ENCODE measurements at regions not wholly inside any gene's neighbourhood (a gene's known extent, or its start where the extent isn't known, plus 50 kb on each side); places are given as distances from the start of the nearest gene placed in this dataset.
"Not testable (repeated sequence)": the region's sequence is repeated elsewhere in the genome, so short reads cannot be mapped to it uniquely, and the experiment has no call there.

- whole genome bisulfite sequencing, 2 donors, result 59 to 67% methylated on average over 3 of the region's 3 CpGs
- no peaks in the 10 kb centered on the region for H3K27me3 ChIP-seq
- no peaks in the 10 kb centered on the region for H3K4me1 ChIP-seq
- H3K27ac ChIP-seq, result no peak overlapping the region
- DNase-seq, result no peak
- TF ChIP-seq POLR2AphosphoS5 (IDR thresholded peaks at IDR 0.05), result no peak
- TF ChIP-seq EP300 (IDR thresholded peaks at IDR 0.05), result no peak
- TF ChIP-seq, protein P1, sequence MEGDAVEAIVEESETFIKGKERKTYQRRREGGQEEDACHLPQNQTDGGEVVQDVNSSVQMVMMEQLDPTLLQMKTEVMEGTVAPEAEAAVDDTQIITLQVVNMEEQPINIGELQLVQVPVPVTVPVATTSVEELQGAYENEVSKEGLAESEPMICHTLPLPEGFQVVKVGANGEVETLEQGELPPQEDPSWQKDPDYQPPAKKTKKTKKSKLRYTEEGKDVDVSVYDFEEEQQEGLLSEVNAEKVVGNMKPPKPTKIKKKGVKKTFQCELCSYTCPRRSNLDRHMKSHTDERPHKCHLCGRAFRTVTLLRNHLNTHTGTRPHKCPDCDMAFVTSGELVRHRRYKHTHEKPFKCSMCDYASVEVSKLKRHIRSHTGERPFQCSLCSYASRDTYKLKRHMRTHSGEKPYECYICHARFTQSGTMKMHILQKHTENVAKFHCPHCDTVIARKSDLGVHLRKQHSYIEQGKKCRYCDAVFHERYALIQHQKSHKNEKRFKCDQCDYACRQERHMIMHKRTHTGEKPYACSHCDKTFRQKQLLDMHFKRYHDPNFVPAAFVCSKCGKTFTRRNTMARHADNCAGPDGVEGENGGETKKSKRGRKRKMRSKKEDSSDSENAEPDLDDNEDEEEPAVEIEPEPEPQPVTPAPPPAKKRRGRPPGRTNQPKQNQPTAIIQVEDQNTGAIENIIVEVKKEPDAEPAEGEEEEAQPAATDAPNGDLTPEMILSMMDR (IDR thresholded peaks at IDR 0.05), result no peak
- TF ChIP-seq POLR2A (IDR thresholded peaks at IDR 0.05), result no peak
- no peak overlapping the region for H3K4me3 ChIP-seq
- H3K9me3 ChIP-seq, result no peaks in the 10 kb centered on the region
- peak in 1 of 2 donors; percentile 87 for ATAC-seq (ENCODE audit: low FRiP score in 2 of 2)
- no peaks in the 10 kb centered on the region for H3K36me3 ChIP-seq
Observed at GRCh38 chr6:112683926-112684325, 336.8 kb downstream of the RFPL4B start.

- H3K4me1 ChIP-seq; H3K27ac ChIP-seq; DNase-seq; ATAC-seq (ENCODE audit: low FRiP score in 2 of 2); H3K9me3 ChIP-seq; H3K27me3 ChIP-seq; H3K36me3 ChIP-seq; H3K4me3 ChIP-seq: not testable (repeated sequence)
- 93 to 96% methylated on average over 15 of the region's 15 CpGs for WGBS, 2 donors
Observed at GRCh38 chr6:112685521-112686220, 338.5 kb downstream of the RFPL4B start.

- not testable (repeated sequence) for H3K27me3 ChIP-seq; H3K9me3 ChIP-seq; ATAC-seq (ENCODE audit: low FRiP score in 2 of 2); H3K36me3 ChIP-seq; H3K4me3 ChIP-seq; H3K4me1 ChIP-seq; H3K27ac ChIP-seq; DNase-seq
- 79 to 87% methylated on average over 21 to 24 of the region's 24 CpGs for WGBS, 2 donors
Observed at GRCh38 chr6:112688487-112689165, 341.5 kb downstream of the RFPL4B start.

DNA sequence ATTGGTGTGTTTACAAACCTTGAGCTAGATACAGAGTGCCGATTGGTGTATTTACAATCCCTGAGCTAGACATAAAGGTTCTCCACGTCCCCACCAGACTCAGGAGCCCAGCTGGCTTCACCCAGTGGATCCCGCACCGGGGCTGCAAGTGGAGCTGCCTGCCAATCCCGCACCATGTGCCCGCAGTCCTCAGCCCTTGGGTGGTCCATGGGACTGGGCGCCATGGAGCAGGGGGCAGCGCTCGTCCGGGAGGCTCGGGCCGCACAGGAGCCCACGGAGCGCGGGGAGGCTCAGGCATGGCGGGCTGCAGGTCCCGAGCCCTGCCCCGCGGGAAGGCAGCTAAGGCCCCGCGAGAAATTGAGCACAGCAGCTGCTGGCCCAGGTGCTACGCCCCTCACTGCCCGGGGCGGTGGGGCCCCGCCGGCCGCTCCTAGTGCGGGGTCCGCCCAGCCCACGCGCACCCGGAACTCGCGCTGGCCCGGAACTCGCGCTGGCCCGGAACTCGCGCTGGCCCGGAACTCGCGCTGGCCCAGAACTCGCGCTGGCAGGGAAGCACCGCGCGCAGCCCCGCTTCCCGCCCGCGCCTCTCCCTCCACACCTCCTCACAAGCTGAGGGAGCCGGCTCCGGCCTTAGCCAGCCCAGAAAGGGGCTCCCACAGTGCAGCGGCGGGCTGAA lies 342.2 kb downstream of the RFPL4B start:
- not testable (repeated sequence) for H3K36me3 ChIP-seq; H3K4me3 ChIP-seq; H3K9me3 ChIP-seq; H3K4me1 ChIP-seq; H3K27ac ChIP-seq; ATAC-seq (ENCODE audit: low FRiP score in 2 of 2); H3K27me3 ChIP-seq
- peak in 1 of 2 donors; percentile 69 for DNase-seq
- 98 to 99% methylated on average over 5 to 25 of the region's 56 CpGs for WGBS, 2 donors

- Histone ChIP-seq H3K27ac (no peak overlapping the region), H3K9me3 (no peaks in the 10 kb centered on the region), H3K4me1 (no peaks in the 10 kb centered on the region), H3K27me3 (no peaks in the 10 kb centered on the region), H3K36me3 (no peaks in the 10 kb centered on the region), H3K4me3 (no peak overlapping the region)
- 57 to 65% methylated on average over 6 of the region's 6 CpGs for WGBS, 2 donors
- ATAC-seq (ENCODE audit: low FRiP score in 2 of 2) (no peak), DNase-seq (no peak)
- no peak for TF ChIP-seq EP300 (IDR thresholded peaks at IDR 0.05)
- no peak for TF ChIP-seq POLR2AphosphoS5 (IDR thresholded peaks at IDR 0.05)
- TF ChIP-seq POLR2A (IDR thresholded peaks at IDR 0.05), result no peak
- TF ChIP-seq, protein P1 (IDR thresholded peaks at IDR 0.05), result no peak
Observed at GRCh38 chr6:112690497-112691202, 343.5 kb downstream of the RFPL4B start.

- Histone ChIP-seq H3K36me3 (no peaks in the 10 kb centered on the region), H3K9me3 (no peaks in the 10 kb centered on the region), H3K27ac (no peak overlapping the region), H3K4me1 (no peaks in the 10 kb centered on the region), H3K4me3 (no peak overlapping the region), H3K27me3 (no peaks in the 10 kb centered on the region)
- no peak for TF ChIP-seq EP300 (IDR thresholded peaks at IDR 0.05)
- TF ChIP-seq, protein P1 (IDR thresholded peaks at IDR 0.05), result no peak
- TF ChIP-seq POLR2A (IDR thresholded peaks at IDR 0.05), result no peak
- no peak for TF ChIP-seq POLR2AphosphoS5 (IDR thresholded peaks at IDR 0.05)
- ATAC-seq (ENCODE audit: low FRiP score in 2 of 2), result peak in 1 of 2 donors; percentile 83
- WGBS, 2 donors, result 21 to 22% methylated on average over 1 of the region's 1 CpG
- DNase-seq, result no peak
Observed at GRCh38 chr6:112691289-112691688, 344.2 kb downstream of the RFPL4B start.
